ENCODE measurements at regions not wholly inside any gene's neighbourhood (a gene's known extent, or its start where the extent isn't known, plus 50 kb on each side); places are given as distances from the start of the nearest gene placed in this dataset.
"Not testable (repeated sequence)": the region's sequence is repeated elsewhere in the genome, so short reads cannot be mapped to it uniquely, and the experiment has no call there.

DNA sequence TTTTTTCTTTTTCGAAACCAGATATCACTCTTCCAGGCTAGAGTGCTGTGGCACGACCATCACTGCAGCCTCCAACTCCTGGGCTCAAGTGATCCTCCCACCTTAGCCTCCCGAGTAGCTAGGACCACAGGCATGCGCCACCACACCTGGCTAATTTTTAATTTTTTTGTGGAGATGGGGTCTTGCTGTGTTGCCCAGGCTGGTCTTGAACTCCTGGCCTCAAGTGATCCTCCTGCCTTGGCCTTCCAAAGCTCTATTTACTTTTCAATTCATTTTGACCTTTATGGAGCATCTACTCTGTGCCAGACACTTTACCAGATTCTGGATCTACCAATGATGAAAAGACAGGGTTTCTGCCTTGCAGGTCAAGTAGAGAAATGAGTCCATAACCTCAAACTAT lies 83.3 kb downstream of the NENF start:
- not testable (repeated sequence) for TF ChIP-seq POLR2A (IDR thresholded peaks at IDR 0.05; ENCODE audit: low read depth, low read length); JUN (IDR thresholded peaks at IDR 0.05; ENCODE audit: borderline replicate concordance, insufficient read depth, insufficient read length, low read depth); POLR2AphosphoS5 (IDR thresholded peaks at IDR 0.05; ENCODE audit: insufficient read depth, low read depth, low read length); EZH2 (IDR thresholded peaks at IDR 0.05; ENCODE audit: borderline replicate concordance, low read depth, low read length, severe bottlenecking); MAX (IDR thresholded peaks at IDR 0.05; ENCODE audit: insufficient read depth, insufficient read length); MYC (IDR thresholded peaks at IDR 0.05; ENCODE audit: low read depth, low read length); FOS (IDR thresholded peaks at IDR 0.05; ENCODE audit: borderline replicate concordance, insufficient read depth, low read length)
- TF ChIP-seq, protein P1, sequence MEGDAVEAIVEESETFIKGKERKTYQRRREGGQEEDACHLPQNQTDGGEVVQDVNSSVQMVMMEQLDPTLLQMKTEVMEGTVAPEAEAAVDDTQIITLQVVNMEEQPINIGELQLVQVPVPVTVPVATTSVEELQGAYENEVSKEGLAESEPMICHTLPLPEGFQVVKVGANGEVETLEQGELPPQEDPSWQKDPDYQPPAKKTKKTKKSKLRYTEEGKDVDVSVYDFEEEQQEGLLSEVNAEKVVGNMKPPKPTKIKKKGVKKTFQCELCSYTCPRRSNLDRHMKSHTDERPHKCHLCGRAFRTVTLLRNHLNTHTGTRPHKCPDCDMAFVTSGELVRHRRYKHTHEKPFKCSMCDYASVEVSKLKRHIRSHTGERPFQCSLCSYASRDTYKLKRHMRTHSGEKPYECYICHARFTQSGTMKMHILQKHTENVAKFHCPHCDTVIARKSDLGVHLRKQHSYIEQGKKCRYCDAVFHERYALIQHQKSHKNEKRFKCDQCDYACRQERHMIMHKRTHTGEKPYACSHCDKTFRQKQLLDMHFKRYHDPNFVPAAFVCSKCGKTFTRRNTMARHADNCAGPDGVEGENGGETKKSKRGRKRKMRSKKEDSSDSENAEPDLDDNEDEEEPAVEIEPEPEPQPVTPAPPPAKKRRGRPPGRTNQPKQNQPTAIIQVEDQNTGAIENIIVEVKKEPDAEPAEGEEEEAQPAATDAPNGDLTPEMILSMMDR (IDR thresholded peaks at IDR 0.05; ENCODE audit: extremely low read depth in 1 of 2, insufficient read depth in 1 of 2, low read depth in 1 of 2, low read length in 2 of 2): not testable (repeated sequence)

Data from endothelial cell of umbilical vein (primary cell).